Natural killer cell (primary cell): ENCODE measurements at regions not wholly inside any gene's neighbourhood (a gene's known extent, or its start where the extent isn't known, plus 50 kb on each side); places are given as distances from the start of the nearest gene placed in this dataset.
"Not testable (repeated sequence)": the region's sequence is repeated elsewhere in the genome, so short reads cannot be mapped to it uniquely, and the experiment has no call there.

Source experiments
- ATAC-seq, 3 donors: fragments of 150-1000 bp in 2 of 3; fragments of 200-7000 bp in 1 of 3; cut with Tn5 transposase; 1 replicate in 1 of 3; 2 replicates in 2 of 3; pipeline ENCODE4 v1.10.0; 2021; ENCODE audit warnings: mild to moderate bottlenecking in 2 of 3, moderate library complexity in 2 of 3
- DNase-seq, 2 donors: peaks; one replicate each; pipeline versions ENCODE4 v3.0.0 to v3.0.0-alpha.2; 2013 to 2021; ENCODE audit warnings: mixed read lengths in 1 of 2
- H3K27ac ChIP-seq: one replicate; pipeline ENCODE4 v1.5.1; 2013; ENCODE audit warnings: mild to moderate bottlenecking, low read length
- H3K27me3 ChIP-seq: one replicate; pipeline ENCODE4 v1.6.1; 2013; ENCODE audit warnings: low read length; ENCODE audit not compliant: control insufficient read depth, insufficient read depth
- H3K36me3 ChIP-seq: one replicate; pipeline ENCODE4 v1.6.1; 2013; ENCODE audit warnings: low read length; ENCODE audit not compliant: control insufficient read depth, insufficient read depth
- H3K4me1 ChIP-seq: one replicate; pipeline ENCODE4 v1.6.1; 2013; ENCODE audit warnings: low read length; ENCODE audit not compliant: control insufficient read depth, insufficient read depth
- H3K4me3 ChIP-seq: one replicate; pipeline ENCODE4 v1.5.1; 2013; ENCODE audit warnings: low read length
- H3K9me3 ChIP-seq: one replicate; pipeline ENCODE4 v1.6.1; 2013; ENCODE audit warnings: low read length; ENCODE audit not compliant: control insufficient read depth, insufficient read depth
- H3K27ac Mint-ChIP-seq, 2 donors: one replicate each; pipeline ENCODE4 v1.8.0; 2022; ENCODE audit warnings: mild to moderate bottlenecking in 2 of 2, mixed read lengths in 2 of 2, moderate library complexity in 1 of 2
- H3K27me3 Mint-ChIP-seq, 2 donors: one replicate each; pipeline ENCODE4 v1.8.0; 2022; ENCODE audit warnings: low read depth in 2 of 2, mixed read lengths in 2 of 2
- H3K36me3 Mint-ChIP-seq: one replicate; pipeline ENCODE4 v1.8.0; 2022; ENCODE audit warnings: mixed read lengths
- H3K4me1 Mint-ChIP-seq, 2 donors: one replicate each; pipeline ENCODE4 v1.8.0; 2022; ENCODE audit warnings: mixed read lengths in 2 of 2
- H3K4me3 Mint-ChIP-seq: one replicate; pipeline ENCODE4 v1.8.0; 2022; ENCODE audit warnings: mild to moderate bottlenecking, moderate library complexity, mixed read lengths
- H3K9me3 Mint-ChIP-seq, 2 donors: one replicate each; pipeline ENCODE4 v1.8.0; 2022; ENCODE audit warnings: mixed read lengths in 2 of 2
- CTCF ChIP-seq: fragments of 200-600 bp; IDR thresholded peaks from one replicate; pipeline ENCODE4 v1.8.0; 2022; ENCODE audit warnings: antibody characterized with exemption
- WGBS: methylation state at CpG from one replicate; pipeline ENCODE4 v1.1.7; 2013; ENCODE audit warnings: missing lambda C conversion rate; ENCODE audit not compliant: insufficient coverage; 5-methylcytosine and 5-hydroxymethylcytosine counted together
- intact Hi-C: fragments of 100-400 bp; cut with micrococcal nuclease; formaldehyde crosslinking; loops from one replicate; pipeline ENCODE4 v1.14.2; 2022

- no peaks in the 10 kb centered on the region for H3K9me3 Mint-ChIP-seq
- TF ChIP-seq CTCF = no peak
- Histone ChIP-seq H3K27me3 (no peaks in the 10 kb centered on the region), H3K9me3 (no peaks in the 10 kb centered on the region), H3K4me3 (no peak overlapping the region), H3K27ac (no peak overlapping the region), H3K36me3 (no peaks in the 10 kb centered on the region), H3K4me1 (no peaks in the 10 kb centered on the region)
- 88% methylated on average over 3 of the region's 3 CpGs for WGBS
- H3K4me1 Mint-ChIP-seq = peaks cover 52 to 56% of the 10 kb centered on the region in 2 donors
- ATAC-seq (no peak), DNase-seq (no peak)
- no peak overlapping the region for H3K4me3 Mint-ChIP-seq
- H3K27me3 Mint-ChIP-seq = no peaks in the 10 kb centered on the region
- intact Hi-C loops = no loop called here
- H3K36me3 Mint-ChIP-seq = no peaks in the 10 kb centered on the region
- no peak overlapping the region for H3K27ac Mint-ChIP-seq
Measured at GRCh38 chr7:10644849-10645248, 328.8 kb upstream of the PHF14 start.

GRCh38 chr7:10646194-10646593 is 327.5 kb upstream of the PHF14 start:
- intact Hi-C loops = no loop called here
- no peaks in the 10 kb centered on the region for H3K27me3 ChIP-seq
- H3K4me1 ChIP-seq = no peaks in the 10 kb centered on the region
- H3K4me3 ChIP-seq = no peak overlapping the region
- 52% methylated on average over 2 of the region's 5 CpGs for WGBS
- H3K27ac ChIP-seq = no peak overlapping the region
- ATAC-seq (peak in 2 of 3 donors; percentile 58 to 62), DNase-seq (peak in 1 of 2 donors; percentile 3)
- Mint-ChIP-seq H3K4me3 (peak overlapping the region; percentile 13), H3K4me1 (peaks cover 50 to 52% of the 10 kb centered on the region in 2 donors), H3K36me3 (no peaks in the 10 kb centered on the region), H3K27ac (peak overlapping the region in 1 of 2 donors; percentile 52), H3K27me3 (no peaks in the 10 kb centered on the region), H3K9me3 (no peaks in the 10 kb centered on the region)
- no peaks in the 10 kb centered on the region for H3K36me3 ChIP-seq
- no peaks in the 10 kb centered on the region for H3K9me3 ChIP-seq
- no peak for TF ChIP-seq CTCF

GRCh38 chr7:10648289-10648688 is 325.4 kb upstream of the PHF14 start:
- ATAC-seq = no peak
- WGBS = 83% methylated on average over 4 of the region's 5 CpGs

GRCh38 chr7:10649120-10649519 is 324.6 kb upstream of the PHF14 start:
- H3K4me1 Mint-ChIP-seq = peaks cover 24 to 27% of the 10 kb centered on the region in 2 donors
- not testable (repeated sequence) for H3K9me3 Mint-ChIP-seq

More at GRCh38 chr7:10648289-10648688, 325.4 kb upstream of the PHF14 start:
- Histone ChIP-seq H3K27ac (no peak overlapping the region), H3K36me3 (no peaks in the 10 kb centered on the region), H3K9me3 (no peaks in the 10 kb centered on the region), H3K4me3 (no peak overlapping the region), H3K4me1 (no peaks in the 10 kb centered on the region), H3K27me3 (no peaks in the 10 kb centered on the region)
- DNase-seq = no peak
- peaks cover 0 to 2% of the 10 kb centered on the region in 2 donors for H3K9me3 Mint-ChIP-seq
- no peak overlapping the region for H3K27ac Mint-ChIP-seq
- peaks cover 32 to 35% of the 10 kb centered on the region in 2 donors for H3K4me1 Mint-ChIP-seq
- no peaks in the 10 kb centered on the region for H3K27me3 Mint-ChIP-seq
- no peak for TF ChIP-seq CTCF
- H3K36me3 Mint-ChIP-seq = no peaks in the 10 kb centered on the region
- no peak overlapping the region for H3K4me3 Mint-ChIP-seq
- intact Hi-C loops = no loop called here

More at GRCh38 chr7:10649120-10649519, 324.6 kb upstream of the PHF14 start:
- H3K27ac Mint-ChIP-seq, intact Hi-C loops, H3K4me3 ChIP-seq, H3K36me3 Mint-ChIP-seq, H3K27ac ChIP-seq, H3K27me3 ChIP-seq, ATAC-seq, H3K4me1 ChIP-seq, H3K4me3 Mint-ChIP-seq, H3K36me3 ChIP-seq, DNase-seq, H3K27me3 Mint-ChIP-seq, H3K9me3 ChIP-seq: not testable (repeated sequence)
- WGBS = 73% methylated on average over 7 of the region's 7 CpGs
